Uterus (tissue), 3 donors: ENCODE measurements at regions not wholly inside any gene's neighbourhood (a gene's known extent, or its start where the extent isn't known, plus 50 kb on each side); places are given as distances from the start of the nearest gene placed in this dataset.
"Not testable (repeated sequence)": the region's sequence is repeated elsewhere in the genome, so short reads cannot be mapped to it uniquely, and the experiment has no call there.

ENCODE experiments used
- DNase-seq, 2 donors: peaks; one replicate each; pipeline ENCODE4 v3.0.0-alpha.2; 2019 to 2020
- H3K27ac ChIP-seq, 2 donors: fragments of 200-600 bp; sonication (generic); 1 replicate in 1 of 2; 2 replicates in 1 of 2; pipeline ENCODE4 v1.5.1; 2016 to 2018
- H3K27me3 ChIP-seq, 2 donors: fragments of 200-600 bp; sonication (generic); one replicate each; pipeline ENCODE4 v1.5.1; 2018 to 2019; ENCODE audit warnings: control low read depth in 1 of 2
- H3K36me3 ChIP-seq, 2 donors: fragments of 200-600 bp; sonication (generic); one replicate each; pipeline ENCODE4 v1.5.1; 2019; ENCODE audit warnings: control low read depth in 1 of 2
- H3K4me1 ChIP-seq, 2 donors: fragments of 200-600 bp; sonication (generic); one replicate each; pipeline ENCODE4 v1.5.1; 2018 to 2019; ENCODE audit warnings: control low read depth in 1 of 2
- H3K4me3 ChIP-seq, 2 donors: fragments of 200-600 bp; sonication (generic); 1 replicate in 1 of 2; 2 replicates in 1 of 2; pipeline ENCODE4 v1.5.1; 2018 to 2019; ENCODE audit warnings: mild to moderate bottlenecking in 1 of 2
- H3K9me3 ChIP-seq, 2 donors: fragments of 200-600 bp; sonication (generic); one replicate each; pipeline ENCODE4 v1.5.1; 2019; ENCODE audit warnings: control low read depth in 1 of 2
- CTCF ChIP-seq, 4 experiments: fragments of 200-600 bp in 2 of 4; fragments of 450-650 bp in 2 of 4; sonication (generic) in 2 of 4; IDR thresholded peaks; one replicate each; pipeline ENCODE4 v1.5.1; 2016 to 2019; ENCODE audit warnings: antibody characterized with exemption in 4 of 4, mild to moderate bottlenecking in 2 of 4, moderate library complexity in 1 of 4
- POLR2A ChIP-seq, 2 donors: fragments of 450-650 bp; IDR thresholded peaks; one replicate each; pipeline ENCODE4 v1.6.1; 2016; ENCODE audit warnings: antibody characterized with exemption in 2 of 2, mild to moderate bottlenecking in 1 of 2, moderate library complexity in 1 of 2
- intact Hi-C: fragments of 100-400 bp; cut with DNase I; formaldehyde crosslinking; loops from one replicate; pipeline ENCODE4 v1.15.1; 2023; ENCODE audit warnings: low total_unique reads
- donor health status: DM: yes; HTN: yes; CAD: no.

GRCh38 chr1:221532071-221532773 lies 209.7 kb downstream of the DUSP10 start:
- TF ChIP-seq POLR2A (IDR thresholded peaks at IDR 0.05): no peak
- no peak for TF ChIP-seq CTCF (IDR thresholded peaks at IDR 0.05)
- no peaks in the 10 kb centered on the region for H3K9me3 ChIP-seq
- H3K27ac ChIP-seq: no peak overlapping the region
- intact Hi-C loops: no loop called here
- no peaks in the 10 kb centered on the region for H3K36me3 ChIP-seq
- H3K4me3 ChIP-seq: no peak overlapping the region
- no peaks in the 10 kb centered on the region for H3K27me3 ChIP-seq
- no peak for DNase-seq
- no peaks in the 10 kb centered on the region for H3K4me1 ChIP-seq

- H3K27ac ChIP-seq: no peak overlapping the region
- intact Hi-C loops: no loop called here
Observed at GRCh38 chr1:221541296-221541695, 200.6 kb downstream of the DUSP10 start.

GRCh38 chr1:221543529-221544120 lies 198.3 kb downstream of the DUSP10 start:
- Histone ChIP-seq H3K27me3 (no peaks in the 10 kb centered on the region), H3K36me3 (no peaks in the 10 kb centered on the region), H3K27ac (no peak overlapping the region), H3K4me1 (no peaks in the 10 kb centered on the region), H3K4me3 (no peak overlapping the region), H3K9me3 (no peaks in the 10 kb centered on the region)
- DNase-seq: no peak
- intact Hi-C loops: no loop called here
- TF ChIP-seq CTCF (IDR thresholded peaks at IDR 0.05) (peak; percentile 24 to 42 (median 35)), POLR2A (IDR thresholded peaks at IDR 0.05) (no peak)

More at GRCh38 chr1:221541296-221541695, 200.6 kb downstream of the DUSP10 start:
- no peaks in the 10 kb centered on the region for H3K9me3 ChIP-seq
- TF ChIP-seq CTCF (IDR thresholded peaks at IDR 0.05) (no peak), POLR2A (IDR thresholded peaks at IDR 0.05) (no peak)
- H3K4me1 ChIP-seq: no peaks in the 10 kb centered on the region
- DNase-seq: no peak
- H3K36me3 ChIP-seq: no peaks in the 10 kb centered on the region
- no peaks in the 10 kb centered on the region for H3K27me3 ChIP-seq
- no peak overlapping the region for H3K4me3 ChIP-seq

- H3K4me1 ChIP-seq: no peaks in the 10 kb centered on the region
- no peak for DNase-seq
- intact Hi-C loops: no loop called here
- H3K4me3 ChIP-seq: no peak overlapping the region
- no peaks in the 10 kb centered on the region for H3K9me3 ChIP-seq
- no peak overlapping the region for H3K27ac ChIP-seq
- H3K36me3 ChIP-seq: no peaks in the 10 kb centered on the region
- TF ChIP-seq CTCF (IDR thresholded peaks at IDR 0.05) (no peak), POLR2A (IDR thresholded peaks at IDR 0.05) (no peak)
- H3K27me3 ChIP-seq: no peaks in the 10 kb centered on the region
Observed at GRCh38 chr1:221548942-221549341, 192.9 kb downstream of the DUSP10 start.

- H3K4me1 ChIP-seq: no peaks in the 10 kb centered on the region
- DNase-seq: no peak
- no peaks in the 10 kb centered on the region for H3K36me3 ChIP-seq
- TF ChIP-seq CTCF (IDR thresholded peaks at IDR 0.05): no peak
- no peak for TF ChIP-seq POLR2A (IDR thresholded peaks at IDR 0.05)
- no peaks in the 10 kb centered on the region for H3K27me3 ChIP-seq
- H3K4me3 ChIP-seq: no peak overlapping the region
- H3K9me3 ChIP-seq: no peaks in the 10 kb centered on the region
- H3K27ac ChIP-seq: no peak overlapping the region
- intact Hi-C loops: no loop called here
Observed at GRCh38 chr1:221549815-221550214, 192.1 kb downstream of the DUSP10 start.

- H3K27ac ChIP-seq, intact Hi-C loops, H3K27me3 ChIP-seq, H3K4me1 ChIP-seq, H3K4me3 ChIP-seq, DNase-seq, H3K9me3 ChIP-seq, H3K36me3 ChIP-seq: not testable (repeated sequence)
Observed at GRCh38 chr1:221552792-221553191, 189.1 kb downstream of the DUSP10 start.
